ENCODE measurements at regions not wholly inside any gene's neighbourhood (a gene's known extent, or its start where the extent isn't known, plus 50 kb on each side); places are given as distances from the start of the nearest gene placed in this dataset.

DNA sequence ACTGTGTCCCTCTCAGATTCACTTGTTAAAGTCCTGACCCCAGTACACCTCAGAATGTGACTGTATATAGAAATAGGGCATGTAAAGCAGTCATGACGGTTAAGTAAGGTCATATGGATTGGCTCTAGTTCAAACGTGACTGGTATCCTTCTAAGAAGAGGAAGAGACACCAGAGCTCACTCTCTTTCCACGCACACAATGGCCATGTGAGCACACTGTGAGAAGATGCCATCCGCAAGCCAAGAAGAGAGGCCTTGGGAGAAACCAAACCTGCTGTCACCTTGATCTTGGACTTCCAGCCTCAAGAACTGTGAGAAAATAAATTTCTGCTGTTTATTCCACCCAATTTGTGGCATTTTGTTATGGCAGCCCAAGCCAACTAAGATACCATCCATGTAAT lies 56.8 kb upstream of the IRF2BP2 start:
- no peak overlapping the region for H3K4me3 ChIP-seq (ENCODE audit: low read depth, low read length)
- 0 out of 2 replicates have a peak, but pooled peaks cover 3% of the 10 kb centered on the region for H3K9me3 ChIP-seq (ENCODE audit: control insufficient read depth, insufficient read depth, low read depth, low read length)
- ChIA-PET CTCF (no interaction called here), POLR2A (no interaction called here)
- peaks cover 3% of the 10 kb centered on the region; the same call in 1 of the 2 replicates for H3K4me1 ChIP-seq (ENCODE audit: control insufficient read depth, insufficient read depth, low read length)
- no peaks in the 10 kb centered on the region for H3K36me3 ChIP-seq (ENCODE audit: control insufficient read depth in 2 of 2, insufficient read depth in 1 of 2, low read length in 2 of 2)
- TF ChIP-seq ZNF548 (tag by site-specific recombination; IDR thresholded peaks at IDR 0.05) (peak; percentile 100), ZNF155 (tag by site-specific recombination; IDR thresholded peaks at IDR 0.05) (no peak)
- no peak overlapping the region for H3K27ac ChIP-seq (ENCODE audit: extremely low read depth, low read depth, low read length)

- ChIA-PET POLR2A (no interaction called here), CTCF (no interaction called here)
- TF ChIP-seq KLF1 (tag by site-specific recombination; IDR thresholded peaks at IDR 0.05) (no peak), ZNF747 (tag by site-specific recombination; IDR thresholded peaks at IDR 0.05) (no peak), ZNF558 (tag by site-specific recombination; IDR thresholded peaks at IDR 0.05) (no peak), ZNF626 (tag by site-specific recombination; IDR thresholded peaks at IDR 0.05) (no peak), REPIN1 (tag by site-specific recombination; IDR thresholded peaks at IDR 0.05; ENCODE audit: low read depth) (no peak)
- Histone ChIP-seq H3K4me1 (ENCODE audit: control insufficient read depth, insufficient read depth, low read length) (no peaks in the 10 kb centered on the region), H3K36me3 (ENCODE audit: control insufficient read depth in 2 of 2, insufficient read depth in 1 of 2, low read length in 2 of 2) (no peaks in the 10 kb centered on the region), H3K27ac (ENCODE audit: extremely low read depth, low read depth, low read length) (no peak overlapping the region), H3K9me3 (ENCODE audit: control insufficient read depth, insufficient read depth, low read depth, low read length) (0 out of 2 replicates have a peak, but pooled peaks cover 3% of the 10 kb centered on the region), H3K4me3 (ENCODE audit: low read depth, low read length) (no peak overlapping the region)
Observed at GRCh38 chr1:234665975-234666605, 56.1 kb upstream of the IRF2BP2 start.

- CTCF ChIA-PET: no interaction called here
Observed at GRCh38 chr1:234662148-234662547, 52.2 kb upstream of the IRF2BP2 start.

GRCh38 chr1:234661317-234661928 lies 51.4 kb upstream of the IRF2BP2 start:
- Histone ChIP-seq H3K27ac (ENCODE audit: extremely low read depth, low read depth, low read length) (no peak overlapping the region), H3K4me3 (ENCODE audit: low read depth, low read length) (no peak overlapping the region), H3K9me3 (ENCODE audit: control insufficient read depth, insufficient read depth, low read depth, low read length) (no peaks in the 10 kb centered on the region), H3K4me1 (ENCODE audit: control insufficient read depth, insufficient read depth, low read length) (no peaks in the 10 kb centered on the region), H3K36me3 (ENCODE audit: control insufficient read depth in 2 of 2, insufficient read depth in 1 of 2, low read length in 2 of 2) (no peaks in the 10 kb centered on the region)
- ChIA-PET CTCF (no interaction called here), POLR2A (interaction anchor here (0.6 to 0.8 kb wide), 2 partner anchors 49 to 62 kb away, joined by 3 read pairs; no protein-coding TSS in a partner anchor)
- TF ChIP-seq PRDM10 (tag by site-specific recombination; IDR thresholded peaks at IDR 0.05) (no peak), OSR2 (tag by site-specific recombination; IDR thresholded peaks at IDR 0.05) (no peak), ZNF677 (tag by site-specific recombination; IDR thresholded peaks at IDR 0.05) (no peak), ZNF555 (tag by site-specific recombination; conservative IDR thresholded peaks at IDR 0.05) (no peak), ZNF362 (tag by site-specific recombination; IDR thresholded peaks at IDR 0.05) (no peak), ZNF121 (tag by site-specific recombination; IDR thresholded peaks at IDR 0.05) (no peak), ZNF37A (tag by site-specific recombination; IDR thresholded peaks at IDR 0.05) (no peak), ZNF423 (tag by site-specific recombination; IDR thresholded peaks at IDR 0.05) (no peak), ZNF521 (tag by site-specific recombination; IDR thresholded peaks at IDR 0.05) (no peak), ZBTB1 (tag by site-specific recombination; IDR thresholded peaks at IDR 0.05) (no peak), ZNF302 (tag by site-specific recombination; IDR thresholded peaks at IDR 0.05; ENCODE audit: low read depth) (no peak), ZNF112 (tag by site-specific recombination; IDR thresholded peaks at IDR 0.05) (no peak), ZNF416 (tag by site-specific recombination; IDR thresholded peaks at IDR 0.05) (no peak)

More at GRCh38 chr1:234662148-234662547, 52.2 kb upstream of the IRF2BP2 start:
- Histone ChIP-seq H3K9me3 (ENCODE audit: control insufficient read depth, insufficient read depth, low read depth, low read length) (0 out of 2 replicates have a peak, but pooled peaks cover 1% of the 10 kb centered on the region), H3K4me1 (ENCODE audit: control insufficient read depth, insufficient read depth, low read length) (no peaks in the 10 kb centered on the region), H3K36me3 (ENCODE audit: control insufficient read depth in 2 of 2, insufficient read depth in 1 of 2, low read length in 2 of 2) (no peaks in the 10 kb centered on the region), H3K27ac (ENCODE audit: extremely low read depth, low read depth, low read length) (no peak overlapping the region), H3K4me3 (ENCODE audit: low read depth, low read length) (no peak overlapping the region)
- peak; percentile 18; the same call in 1 of the 2 replicates for TF ChIP-seq WT1 (tag by site-specific recombination; IDR thresholded peaks at IDR 0.05)
- peak; percentile 36; the same call in 1 of the 2 replicates for TF ChIP-seq ZNF571 (tag by site-specific recombination; IDR thresholded peaks at IDR 0.05)
- TF ChIP-seq ZNF623 (tag by site-specific recombination; IDR thresholded peaks at IDR 0.05): no peak
- TF ChIP-seq KLF17 (tag by site-specific recombination; IDR thresholded peaks at IDR 0.05): 0 out of 2 replicates have a peak, but pooled peaks have one; percentile 42
- POLR2A ChIA-PET: no interaction called here

Measured in HEK293 (cell line).